ENCODE measurements at regions not wholly inside any gene's neighbourhood (a gene's known extent, or its start where the extent isn't known, plus 50 kb on each side); places are given as distances from the start of the nearest gene placed in this dataset.

- FAIRE-seq (no peak), DNase-seq (ENCODE audit: extremely low spot score, insufficient read length, low read depth) (no peak)
Observed at GRCh38 chr1:8207202-8207601, 110.7 kb upstream of the SLC45A1 start.

DNA sequence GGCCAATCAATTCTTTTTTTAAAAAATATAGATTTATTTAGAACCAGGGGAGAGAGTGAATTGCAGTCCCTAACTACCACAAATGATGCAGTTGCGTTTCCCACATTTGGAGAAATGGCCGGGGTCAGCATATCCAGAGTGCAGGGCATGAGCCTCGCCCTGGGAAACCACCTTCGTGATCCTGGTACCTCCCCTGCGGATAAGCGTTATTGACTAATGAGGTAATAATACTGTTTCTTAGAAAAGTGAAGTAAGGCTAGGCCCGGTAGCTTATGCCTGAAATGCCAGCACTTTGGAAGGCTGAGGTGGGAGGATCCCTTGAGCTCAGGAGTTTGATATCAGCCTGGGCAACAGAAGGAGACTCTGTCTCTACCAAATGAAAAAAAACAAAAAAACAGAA is 111.5 kb upstream of the SLC45A1 start:
- FAIRE-seq = no peak

DNA sequence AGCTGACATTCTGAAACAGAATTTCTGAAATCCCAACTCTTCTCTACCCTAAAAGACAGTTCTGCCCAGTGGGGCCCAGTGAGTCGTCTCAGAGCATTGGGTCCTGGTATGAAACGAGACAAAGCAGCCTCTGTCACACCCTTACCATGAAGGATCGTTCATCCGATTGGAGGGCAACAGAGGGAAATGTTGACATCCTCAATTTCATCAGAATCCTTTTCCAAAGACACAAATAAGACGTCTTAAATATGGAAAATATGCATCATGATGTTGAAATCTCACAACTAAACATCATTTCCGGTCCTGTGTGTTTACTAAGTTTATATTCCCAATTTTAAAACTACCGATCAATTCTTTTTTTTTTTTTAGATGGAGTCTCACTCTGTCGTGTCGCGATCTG is 112.1 kb upstream of the SLC45A1 start:
- FAIRE-seq = no peak

More for the DNA sequence above, 111.5 kb upstream of the SLC45A1 start:
- no peak for DNase-seq (ENCODE audit: extremely low spot score, insufficient read length, low read depth)

GRCh38 chr1:8204826-8205225 is 113.1 kb upstream of the SLC45A1 start:
- DNase-seq (ENCODE audit: extremely low spot score, insufficient read length, low read depth) (no peak), FAIRE-seq (no peak)

More for the DNA sequence above, 112.1 kb upstream of the SLC45A1 start:
- DNase-seq (ENCODE audit: extremely low spot score, insufficient read length, low read depth) = no peak

- DNase-seq (ENCODE audit: extremely low spot score, insufficient read length, low read depth) = no peak
- no peak for FAIRE-seq
Observed at GRCh38 chr1:8203551-8203950, 114.4 kb upstream of the SLC45A1 start.

GRCh38 chr1:8203056-8203455 is 114.9 kb upstream of the SLC45A1 start:
- FAIRE-seq (no peak), DNase-seq (ENCODE audit: extremely low spot score, insufficient read length, low read depth) (no peak)

DNA sequence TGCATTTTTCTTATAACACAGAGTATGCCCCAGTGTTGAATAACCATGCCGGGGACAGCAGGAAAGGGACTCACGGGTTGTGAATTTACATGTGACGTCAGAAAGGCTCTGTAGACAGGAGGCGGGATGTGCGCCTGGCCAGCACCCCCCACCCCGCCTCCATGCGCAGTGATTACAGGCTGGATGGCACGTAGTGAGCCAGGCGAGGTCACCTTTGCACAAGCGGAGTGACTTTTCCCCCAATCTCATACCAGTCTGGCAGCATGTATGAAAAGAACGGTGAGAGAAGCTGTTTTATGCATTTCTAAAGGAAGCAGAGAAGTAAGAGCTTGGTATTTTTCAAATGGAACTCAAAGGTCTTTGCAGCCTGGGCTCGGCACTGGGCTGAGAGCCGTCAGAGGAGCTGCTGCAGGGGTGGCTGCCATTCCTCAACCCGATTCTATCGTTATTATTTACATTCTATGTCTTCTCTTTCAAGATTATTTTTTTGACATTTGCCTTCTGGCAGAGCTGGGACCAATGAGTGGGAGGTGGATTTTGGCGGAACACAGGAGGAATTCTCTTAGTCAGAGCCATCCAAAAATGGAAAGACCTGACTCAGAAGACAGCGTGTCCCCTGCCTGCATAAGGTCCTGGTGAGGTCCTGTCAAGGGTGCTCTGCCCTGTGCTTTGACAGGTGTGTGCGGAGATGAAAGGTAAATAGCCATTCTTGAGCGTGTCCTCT is 115.6 kb upstream of the SLC45A1 start:
- FAIRE-seq (no peak), DNase-seq (ENCODE audit: extremely low spot score, insufficient read length, low read depth) (no peak)

DNA sequence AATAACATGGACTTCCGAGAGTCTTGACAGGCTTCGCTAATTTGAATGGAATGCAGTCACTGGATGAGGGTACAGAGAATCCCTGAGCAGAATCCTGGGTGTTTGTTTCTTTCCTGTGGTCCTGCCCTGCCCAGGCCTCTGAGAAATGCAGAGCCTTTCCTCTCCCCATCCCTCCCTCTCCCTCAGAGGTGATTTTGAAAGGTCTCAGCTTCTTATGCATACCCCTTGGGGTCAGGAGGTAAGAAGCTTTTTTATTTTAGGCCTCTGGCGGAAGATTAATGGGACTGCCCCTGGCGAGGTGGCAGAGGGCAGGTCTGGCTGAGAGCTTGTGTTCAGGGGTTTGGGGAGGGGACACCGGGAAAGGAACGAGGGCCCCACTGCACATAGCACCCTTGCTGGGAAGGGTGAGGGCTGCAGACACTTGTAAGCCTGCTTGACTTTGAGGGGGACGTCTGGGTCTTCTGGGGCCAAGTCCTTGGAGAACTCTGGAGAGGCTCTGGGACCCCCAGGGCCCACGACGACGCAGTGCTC is 116.5 kb upstream of the SLC45A1 start:
- FAIRE-seq = no peak
- DNase-seq (ENCODE audit: extremely low spot score, insufficient read length, low read depth) = no peak

GRCh38 chr1:8200317-8201115 is 117.4 kb upstream of the SLC45A1 start:
- FAIRE-seq (no peak), DNase-seq (ENCODE audit: extremely low spot score, insufficient read length, low read depth) (no peak)

GRCh38 chr1:8198522-8198921 is 119.4 kb upstream of the SLC45A1 start:
- no peak for DNase-seq (ENCODE audit: extremely low spot score, insufficient read length, low read depth)
- FAIRE-seq = no peak

- FAIRE-seq = no peak
- no peak for DNase-seq (ENCODE audit: extremely low spot score, insufficient read length, low read depth)
Observed at GRCh38 chr1:8197493-8198282, 120.2 kb upstream of the SLC45A1 start.

- DNase-seq (ENCODE audit: extremely low spot score, insufficient read length, low read depth) (no peak), FAIRE-seq (no peak)
Observed at GRCh38 chr1:8194481-8195227, 123.3 kb upstream of the SLC45A1 start.

DNA sequence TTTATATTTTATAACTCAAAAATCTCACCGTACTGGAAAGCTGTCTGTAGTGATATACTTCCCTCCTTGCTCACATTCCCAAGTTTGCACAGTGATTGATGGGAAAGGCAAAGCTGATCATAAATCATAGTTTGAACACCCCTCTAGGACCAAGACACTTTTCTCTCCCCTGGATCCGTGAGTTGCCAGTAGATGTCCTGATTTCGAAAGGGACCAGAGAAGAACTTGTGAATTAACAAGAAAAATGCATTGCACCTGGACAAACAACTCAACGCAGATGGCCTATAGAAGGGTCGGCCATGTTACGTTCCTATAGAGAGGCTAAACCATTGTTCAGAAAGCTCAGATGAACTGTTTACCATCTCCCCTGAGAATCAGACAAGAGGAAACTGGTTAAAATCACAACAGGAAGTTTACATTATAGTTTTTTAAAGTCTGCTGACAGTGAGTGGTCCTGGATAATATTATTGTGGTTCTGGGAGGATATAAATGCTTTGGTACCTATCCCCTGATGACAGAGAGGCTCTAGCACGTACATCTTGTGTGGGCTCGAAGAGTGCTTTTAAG is 124.0 kb upstream of the SLC45A1 start:
- DNase-seq (ENCODE audit: extremely low spot score, insufficient read length, low read depth) = no peak
- FAIRE-seq = no peak

DNA sequence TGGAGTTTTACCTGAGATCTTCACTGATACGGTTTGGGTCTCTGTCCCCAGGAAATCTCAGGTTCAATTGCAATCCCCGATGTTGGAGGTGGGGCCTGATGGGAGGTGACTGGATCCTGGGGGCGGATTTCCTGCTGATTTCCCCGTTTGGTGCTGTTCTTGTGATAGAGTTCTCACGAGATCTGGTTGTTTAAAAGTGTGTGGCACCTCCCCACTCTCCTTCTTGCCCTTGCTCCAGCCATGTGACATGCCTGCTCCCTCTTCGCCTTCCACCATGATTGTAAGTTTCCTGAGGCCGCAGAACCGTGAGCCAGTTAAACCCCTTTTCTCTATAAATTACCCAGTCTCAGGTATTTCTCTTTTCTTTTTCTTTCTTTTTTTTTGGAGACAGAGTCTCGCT is 126.4 kb upstream of the SLC45A1 start:
- no peak for DNase-seq (ENCODE audit: extremely low spot score, insufficient read length, low read depth)
- no peak for FAIRE-seq

GRCh38 chr1:8189931-8190483 is 127.9 kb upstream of the SLC45A1 start:
- no peak for DNase-seq (ENCODE audit: extremely low spot score, insufficient read length, low read depth)
- no peak for FAIRE-seq

- no peak for DNase-seq (ENCODE audit: extremely low spot score, insufficient read length, low read depth)
- FAIRE-seq = no peak
Observed at GRCh38 chr1:8185400-8185799, 132.5 kb upstream of the SLC45A1 start.

GRCh38 chr1:8184301-8184700 is 133.6 kb upstream of the SLC45A1 start:
- FAIRE-seq (no peak), DNase-seq (ENCODE audit: extremely low spot score, insufficient read length, low read depth) (no peak)

- DNase-seq (ENCODE audit: extremely low spot score, insufficient read length, low read depth) (peak; percentile 39), FAIRE-seq (peak; percentile 85)
Observed at GRCh38 chr1:8182034-8182761, 135.7 kb upstream of the SLC45A1 start.

Data from GM18507 (cell line).